ENCODE measurements at regions not wholly inside any gene's neighbourhood (a gene's known extent, or its start where the extent isn't known, plus 50 kb on each side); places are given as distances from the start of the nearest gene placed in this dataset.

DNA sequence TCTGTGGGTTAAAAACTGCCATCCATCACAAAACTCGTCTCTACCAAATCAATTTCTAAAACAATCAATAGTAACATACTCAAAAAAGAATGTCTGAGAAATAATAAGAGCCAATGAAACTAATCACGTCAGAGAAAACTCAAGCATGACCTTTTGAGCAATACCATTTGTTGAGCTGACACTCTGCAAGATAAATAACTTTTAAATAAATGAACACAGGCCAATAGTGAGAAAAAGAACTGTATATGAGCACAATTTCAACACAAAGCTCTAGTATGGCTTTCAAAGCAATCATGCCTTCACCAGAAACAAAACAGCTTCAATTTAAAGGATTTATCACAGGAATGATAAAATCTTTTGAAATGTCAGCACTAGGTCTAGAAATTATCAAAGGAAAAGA lies 249.2 kb upstream of the SETMAR start:
- Histone ChIP-seq H3K4me3 (ENCODE audit: insufficient read depth in 1 of 2, low read depth in 1 of 2, low read length in 2 of 2) (no peak overlapping the region), H3K14ac (ENCODE audit: low read length in 2 of 2) (no peak overlapping the region), H2BK15ac (ENCODE audit: low read depth, poor library complexity, severe bottlenecking) (no peak overlapping the region), H3K36me3 (ENCODE audit: control insufficient read depth in 1 of 2, insufficient read depth in 2 of 2, low read depth in 1 of 2, low read length in 2 of 2) (no peaks in the 10 kb centered on the region), H2AFZ (ENCODE audit: low read depth, low read length) (no peak overlapping the region), H3K18ac (ENCODE audit: low read depth in 1 of 2, low read length in 2 of 2) (no peak overlapping the region), H3K79me1 (replicated peaks; ENCODE audit: low read length, poor library complexity, severe bottlenecking) (no peaks in the 10 kb centered on the region), H3K4me1 (ENCODE audit: control insufficient read depth, insufficient read depth, low read depth, low read length) (no peaks in the 10 kb centered on the region), H3K27me3 (ENCODE audit: control insufficient read depth in 1 of 2, insufficient read depth in 1 of 2, low read length in 2 of 2) (no peaks in the 10 kb centered on the region), H3K9me3 (ENCODE audit: control insufficient read depth, low read length) (no peaks in the 10 kb centered on the region), H3K4ac (ENCODE audit: low read depth in 1 of 2, low read length in 2 of 2) (no peak overlapping the region), H3K23ac (ENCODE audit: low read length in 2 of 2) (no peak overlapping the region), H4K91ac (ENCODE audit: low read length) (no peak overlapping the region), H2AK5ac (ENCODE audit: low read length, severe bottlenecking) (no peak overlapping the region), H3K9ac (ENCODE audit: low read length) (no peak overlapping the region), H3K4me2 (ENCODE audit: low read length, poor library complexity, severe bottlenecking) (no peak overlapping the region), H4K8ac (ENCODE audit: low read length) (no peak overlapping the region), H3K27ac (ENCODE audit: low read length, poor library complexity, severe bottlenecking) (no peak overlapping the region), H2BK120ac (ENCODE audit: low read depth, low read length) (no peak overlapping the region), H2BK5ac (ENCODE audit: low read depth, low read length, poor library complexity, severe bottlenecking) (no peak overlapping the region), H2BK12ac (ENCODE audit: low read length in 2 of 2) (no peak overlapping the region)
- 38% methylated on average over 2 of the region's 2 CpGs for WGBS
- DNase-seq: no peak

GRCh38 chr3:4060064-4060463 lies 243.1 kb upstream of the SETMAR start:
- Histone ChIP-seq H2AFZ (ENCODE audit: low read depth, low read length) (no peak overlapping the region), H3K9me3 (ENCODE audit: control insufficient read depth, low read length) (no peaks in the 10 kb centered on the region), H3K27ac (ENCODE audit: low read length, poor library complexity, severe bottlenecking) (no peak overlapping the region), H2BK5ac (ENCODE audit: low read depth, low read length, poor library complexity, severe bottlenecking) (no peak overlapping the region), H3K9ac (ENCODE audit: low read length) (no peak overlapping the region), H2BK15ac (ENCODE audit: low read depth, poor library complexity, severe bottlenecking) (no peak overlapping the region), H3K4me3 (ENCODE audit: insufficient read depth in 1 of 2, low read depth in 1 of 2, low read length in 2 of 2) (no peak overlapping the region), H3K27me3 (ENCODE audit: control insufficient read depth in 1 of 2, insufficient read depth in 1 of 2, low read length in 2 of 2) (no peaks in the 10 kb centered on the region), H4K91ac (ENCODE audit: low read length) (no peak overlapping the region), H2BK120ac (ENCODE audit: low read depth, low read length) (no peak overlapping the region), H3K79me1 (replicated peaks; ENCODE audit: low read length, poor library complexity, severe bottlenecking) (no peaks in the 10 kb centered on the region), H3K4me1 (ENCODE audit: control insufficient read depth, insufficient read depth, low read depth, low read length) (no peaks in the 10 kb centered on the region), H2AK5ac (ENCODE audit: low read length, severe bottlenecking) (no peak overlapping the region), H4K8ac (ENCODE audit: low read length) (no peak overlapping the region), H2BK12ac (ENCODE audit: low read length in 2 of 2) (no peak overlapping the region), H3K4ac (ENCODE audit: low read depth in 1 of 2, low read length in 2 of 2) (no peak overlapping the region), H3K18ac (ENCODE audit: low read depth in 1 of 2, low read length in 2 of 2) (no peak overlapping the region), H3K4me2 (ENCODE audit: low read length, poor library complexity, severe bottlenecking) (no peak overlapping the region), H3K36me3 (ENCODE audit: control insufficient read depth in 1 of 2, insufficient read depth in 2 of 2, low read depth in 1 of 2, low read length in 2 of 2) (no peaks in the 10 kb centered on the region), H3K23ac (ENCODE audit: low read length in 2 of 2) (no peak overlapping the region), H3K14ac (ENCODE audit: low read length in 2 of 2) (no peak overlapping the region)
- no peak for DNase-seq
- WGBS: 72% methylated on average over 4 of the region's 5 CpGs

DNA sequence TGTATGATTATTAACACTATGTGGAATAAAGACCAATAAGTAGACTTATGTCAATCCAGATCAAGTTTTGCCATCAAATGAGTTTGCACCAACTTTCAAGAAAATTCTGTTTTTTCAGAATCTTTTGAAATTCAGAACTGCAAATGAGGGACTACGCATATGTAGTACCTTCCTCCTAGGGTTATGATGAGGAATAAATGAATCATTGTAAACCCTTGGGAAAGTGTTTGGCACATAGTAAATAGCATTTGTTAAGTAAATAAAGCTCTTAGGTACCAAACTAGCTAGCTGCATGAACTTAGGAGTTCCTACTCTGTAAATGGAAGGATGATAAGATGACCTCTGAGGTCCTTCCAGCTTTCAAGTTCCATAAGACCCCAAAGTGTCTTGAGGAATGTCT lies 242.6 kb upstream of the SETMAR start:
- WGBS: 100% methylated on average over 1 of the region's 1 CpG
- no peak overlapping the region for H2BK5ac ChIP-seq (ENCODE audit: low read depth, low read length, poor library complexity, severe bottlenecking)

GRCh38 chr3:4061195-4061594 lies 242.0 kb upstream of the SETMAR start:
- Histone ChIP-seq H4K8ac (ENCODE audit: low read length) (no peak overlapping the region), H3K9me3 (ENCODE audit: control insufficient read depth, low read length) (peaks cover 4% of the 10 kb centered on the region), H4K91ac (ENCODE audit: low read length) (no peak overlapping the region), H3K4me1 (ENCODE audit: control insufficient read depth, insufficient read depth, low read depth, low read length) (no peaks in the 10 kb centered on the region), H3K9ac (ENCODE audit: low read length) (no peak overlapping the region), H3K36me3 (ENCODE audit: control insufficient read depth in 1 of 2, insufficient read depth in 2 of 2, low read depth in 1 of 2, low read length in 2 of 2) (no peaks in the 10 kb centered on the region), H2BK15ac (ENCODE audit: low read depth, poor library complexity, severe bottlenecking) (no peak overlapping the region), H3K4me3 (ENCODE audit: insufficient read depth in 1 of 2, low read depth in 1 of 2, low read length in 2 of 2) (no peak overlapping the region), H2BK12ac (ENCODE audit: low read length in 2 of 2) (no peak overlapping the region), H3K14ac (ENCODE audit: low read length in 2 of 2) (no peak overlapping the region), H2AFZ (ENCODE audit: low read depth, low read length) (no peak overlapping the region), H2BK120ac (ENCODE audit: low read depth, low read length) (no peak overlapping the region), H3K4ac (ENCODE audit: low read depth in 1 of 2, low read length in 2 of 2) (no peak overlapping the region), H3K27ac (ENCODE audit: low read length, poor library complexity, severe bottlenecking) (no peak overlapping the region), H2BK5ac (ENCODE audit: low read depth, low read length, poor library complexity, severe bottlenecking) (no peak overlapping the region), H3K79me1 (replicated peaks; ENCODE audit: low read length, poor library complexity, severe bottlenecking) (no peaks in the 10 kb centered on the region), H2AK5ac (ENCODE audit: low read length, severe bottlenecking) (no peak overlapping the region), H3K27me3 (ENCODE audit: control insufficient read depth in 1 of 2, insufficient read depth in 1 of 2, low read length in 2 of 2) (no peaks in the 10 kb centered on the region), H3K23ac (ENCODE audit: low read length in 2 of 2) (no peak overlapping the region), H3K4me2 (ENCODE audit: low read length, poor library complexity, severe bottlenecking) (no peak overlapping the region), H3K18ac (ENCODE audit: low read depth in 1 of 2, low read length in 2 of 2) (no peak overlapping the region)
- DNase-seq: no peak

More for the DNA sequence above, 242.6 kb upstream of the SETMAR start:
- Histone ChIP-seq H3K9ac (ENCODE audit: low read length) (no peak overlapping the region), H3K14ac (ENCODE audit: low read length in 2 of 2) (no peak overlapping the region), H3K79me1 (replicated peaks; ENCODE audit: low read length, poor library complexity, severe bottlenecking) (no peaks in the 10 kb centered on the region), H4K8ac (ENCODE audit: low read length) (no peak overlapping the region), H3K27ac (ENCODE audit: low read length, poor library complexity, severe bottlenecking) (no peak overlapping the region), H3K4me1 (ENCODE audit: control insufficient read depth, insufficient read depth, low read depth, low read length) (no peaks in the 10 kb centered on the region), H2BK15ac (ENCODE audit: low read depth, poor library complexity, severe bottlenecking) (no peak overlapping the region), H2AK5ac (ENCODE audit: low read length, severe bottlenecking) (no peak overlapping the region), H3K9me3 (ENCODE audit: control insufficient read depth, low read length) (no peaks in the 10 kb centered on the region), H3K27me3 (ENCODE audit: control insufficient read depth in 1 of 2, insufficient read depth in 1 of 2, low read length in 2 of 2) (no peaks in the 10 kb centered on the region), H2BK120ac (ENCODE audit: low read depth, low read length) (no peak overlapping the region), H2AFZ (ENCODE audit: low read depth, low read length) (no peak overlapping the region), H3K4ac (ENCODE audit: low read depth in 1 of 2, low read length in 2 of 2) (no peak overlapping the region), H3K4me2 (ENCODE audit: low read length, poor library complexity, severe bottlenecking) (no peak overlapping the region), H3K18ac (ENCODE audit: low read depth in 1 of 2, low read length in 2 of 2) (no peak overlapping the region), H3K4me3 (ENCODE audit: insufficient read depth in 1 of 2, low read depth in 1 of 2, low read length in 2 of 2) (no peak overlapping the region), H3K23ac (ENCODE audit: low read length in 2 of 2) (no peak overlapping the region), H4K91ac (ENCODE audit: low read length) (no peak overlapping the region), H3K36me3 (ENCODE audit: control insufficient read depth in 1 of 2, insufficient read depth in 2 of 2, low read depth in 1 of 2, low read length in 2 of 2) (no peaks in the 10 kb centered on the region), H2BK12ac (ENCODE audit: low read length in 2 of 2) (no peak overlapping the region)
- DNase-seq: no peak

Measured in mesenchymal stem cell (in vitro differentiated cells and primary cell).